Cardiac fibroblast (primary cell): ENCODE measurements at regions not wholly inside any gene's neighbourhood (a gene's known extent, or its start where the extent isn't known, plus 50 kb on each side); places are given as distances from the start of the nearest gene placed in this dataset.

Experiments used
- DNase-seq, 2 donors: peaks; one replicate each; pipeline versions ENCODE4 v3.0.0 to v3.0.0-alpha.2; 2010; ENCODE audit warnings: low read depth in 2 of 2
- H3K4me3 ChIP-seq, 2 donors: replicated peaks in 1 of 2; 1 replicate in 1 of 2; 2 replicates in 1 of 2; pipeline ENCODE4 v1.5.1; 2011; ENCODE audit warnings: low read depth in 2 of 2, low read length in 2 of 2, mild to moderate bottlenecking in 2 of 2, moderate library complexity in 1 of 2
- CTCF ChIP-seq: IDR thresholded peaks from one replicate; pipeline ENCODE4 v1.5.1; 2011; ENCODE audit warnings: low read depth, mild to moderate bottlenecking, low read length, inconsistent platforms

DNA sequence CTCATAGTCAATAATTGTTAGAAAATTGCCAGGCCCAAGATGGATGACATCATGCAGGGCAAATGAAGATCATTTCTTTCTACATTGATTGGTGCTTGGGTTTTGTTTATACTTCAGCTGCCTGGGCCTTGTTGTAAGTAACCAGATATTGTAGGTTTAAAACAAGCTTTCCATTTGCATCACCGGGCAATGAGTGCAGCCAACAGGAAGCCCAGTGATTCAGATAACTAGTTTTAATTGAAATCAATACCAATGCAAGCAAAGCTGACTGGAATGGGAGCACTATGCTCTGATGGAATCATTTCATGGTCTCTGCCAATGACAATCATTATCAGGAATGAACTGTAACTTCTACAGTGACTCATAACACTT, 279.3 kb downstream of the DUSP6 start:
- peak; percentile 43 to 64 for DNase-seq
- TF ChIP-seq CTCF, result no peak
- H3K4me3 ChIP-seq, result no peak overlapping the region

DNA sequence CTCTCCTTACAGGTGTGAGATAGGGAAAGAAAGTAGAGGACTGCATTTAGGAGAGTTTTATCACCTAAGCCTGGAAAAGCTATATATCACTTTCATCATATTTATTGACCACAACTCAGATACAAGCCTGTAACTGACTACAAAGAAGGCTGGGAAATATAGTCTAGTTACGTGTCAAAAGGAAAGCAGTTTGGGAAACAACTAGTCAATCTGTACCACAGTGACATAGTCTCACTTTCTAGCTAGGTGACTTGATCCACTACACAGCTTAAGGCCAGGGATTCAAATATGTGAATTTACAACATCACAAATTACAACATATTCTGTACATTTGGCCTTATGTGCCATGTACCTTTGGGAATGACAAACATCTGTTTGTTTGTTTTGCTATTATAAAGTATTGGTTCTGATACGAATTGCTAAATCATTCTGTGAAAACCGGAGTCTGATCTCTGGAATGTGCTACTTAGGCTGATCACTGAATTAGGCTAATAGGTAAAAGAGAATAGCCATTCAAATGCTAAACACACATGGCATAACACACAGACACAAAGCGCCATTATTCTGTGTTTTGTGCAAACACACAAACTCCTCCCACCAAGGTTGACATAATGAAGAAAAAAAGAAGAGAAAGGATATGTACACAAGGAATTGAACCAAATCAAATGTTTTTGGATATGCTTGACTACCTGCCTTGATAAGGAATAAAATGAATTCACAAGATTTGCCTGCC, 279.8 kb downstream of the DUSP6 start:
- TF ChIP-seq CTCF, result no peak
- no peak for DNase-seq
- H3K4me3 ChIP-seq, result no peak overlapping the region

DNA sequence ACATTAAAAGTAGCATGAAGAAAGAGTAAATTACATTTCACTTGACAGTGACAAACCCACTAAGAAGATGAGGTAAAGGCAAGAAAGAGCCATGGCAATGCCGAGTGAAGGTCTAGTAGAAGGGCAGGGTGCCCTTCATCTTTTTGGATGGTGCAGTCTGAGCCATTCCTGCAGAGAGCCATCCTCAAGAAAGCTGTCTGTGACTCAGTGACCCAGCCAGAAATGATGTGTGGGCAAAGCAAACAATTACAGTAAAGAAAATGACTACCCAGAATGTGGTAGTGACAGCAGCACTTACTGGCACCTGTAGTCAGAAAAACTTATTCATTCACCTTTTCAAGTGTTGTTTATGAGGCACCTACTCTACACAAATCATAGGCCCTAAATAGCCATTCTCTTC, 281.7 kb downstream of the DUSP6 start:
- no peak for TF ChIP-seq CTCF
- H3K4me3 ChIP-seq, result no peak overlapping the region
- no peak for DNase-seq

- DNase-seq, result no peak
- TF ChIP-seq CTCF, result no peak
- H3K4me3 ChIP-seq, result no peak overlapping the region
Measured at GRCh38 chr12:89069431-89069830, 282.9 kb downstream of the DUSP6 start.

DNA sequence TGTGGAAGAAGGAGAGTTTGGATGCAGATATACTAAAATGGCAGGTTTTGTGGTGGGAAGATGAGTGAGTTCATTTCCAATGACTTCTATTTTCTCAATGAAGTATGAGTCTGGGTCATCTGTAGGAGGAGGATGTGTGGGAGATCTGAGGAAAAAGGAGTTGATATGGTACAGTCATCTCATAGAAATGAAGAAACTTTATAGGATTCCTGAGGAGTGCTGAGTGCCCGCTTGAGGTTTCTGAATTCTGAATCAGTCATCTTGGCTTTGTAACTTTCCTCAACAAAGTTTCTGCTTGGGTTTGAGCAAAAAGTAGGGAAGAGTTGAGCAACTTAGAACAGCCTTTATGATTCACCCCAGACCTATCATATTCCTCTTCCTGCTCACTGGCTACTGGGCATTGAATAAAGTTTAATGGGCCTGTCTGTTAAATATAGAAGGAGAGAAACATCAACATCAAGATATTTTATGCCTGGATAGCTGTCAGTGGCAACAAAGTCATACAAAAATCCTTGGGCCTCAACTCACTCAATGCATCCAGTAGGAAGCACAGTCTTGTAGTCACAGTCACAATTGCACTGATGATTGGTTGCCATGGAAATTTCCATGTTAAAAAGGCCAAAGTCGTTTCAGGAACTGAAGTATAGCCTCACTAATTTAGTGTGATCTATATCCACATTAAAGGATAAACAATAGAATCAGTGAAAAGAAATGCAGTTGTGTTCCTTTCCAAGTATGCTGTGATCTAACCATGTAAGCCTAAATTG, 284.7 kb downstream of the DUSP6 start:
- DNase-seq, result peak; percentile 72 to 94
- no peak overlapping the region for H3K4me3 ChIP-seq
- no peak for TF ChIP-seq CTCF

DNA sequence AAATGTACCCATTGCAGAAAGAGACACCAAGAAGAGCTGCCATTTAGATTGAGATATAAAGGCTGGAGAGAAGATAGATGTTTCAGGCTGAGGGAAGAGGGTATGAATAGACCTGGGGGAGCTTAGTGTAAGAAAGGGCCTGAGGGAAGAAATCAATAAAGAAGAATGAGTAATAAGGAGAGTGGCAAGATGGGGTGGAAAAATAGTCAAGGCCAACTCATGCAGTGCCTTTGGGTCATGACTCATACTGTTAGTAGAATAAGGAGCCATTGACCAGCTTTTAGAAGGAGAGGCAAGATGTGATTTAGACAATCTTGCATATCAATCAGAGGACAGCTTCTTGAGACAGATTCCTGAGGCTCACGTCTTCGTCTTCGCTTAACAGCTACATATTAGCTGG, 287.5 kb downstream of the DUSP6 start:
- no peak for TF ChIP-seq CTCF
- peak in 1 of 2 donors; percentile 69 for DNase-seq
- H3K4me3 ChIP-seq, result no peak overlapping the region
